ENCODE measurements at regions not wholly inside any gene's neighbourhood (a gene's known extent, or its start where the extent isn't known, plus 50 kb on each side); places are given as distances from the start of the nearest gene placed in this dataset.

- DNase-seq, result no peak
Observed at GRCh38 chr5:34570143-34570542, 86.0 kb upstream of the RAI14 start.

GRCh38 chr5:34570721-34571676, 85.1 kb upstream of the RAI14 start:
- DNase-seq, result no peak

GRCh38 chr5:34571677-34572041, 84.5 kb upstream of the RAI14 start:
- no peak for DNase-seq

- no peak for DNase-seq
Observed at GRCh38 chr5:34574936-34575467, 81.1 kb upstream of the RAI14 start.

GRCh38 chr5:34576891-34577666, 79.0 kb upstream of the RAI14 start:
- no peak for DNase-seq

- DNase-seq, result no peak
Observed at GRCh38 chr5:34578962-34579361, 77.2 kb upstream of the RAI14 start.

- DNase-seq, result no peak
Observed at GRCh38 chr5:34580983-34581382, 75.1 kb upstream of the RAI14 start.

GRCh38 chr5:34582371-34582770, 73.8 kb upstream of the RAI14 start:
- DNase-seq, result no peak

GRCh38 chr5:34583167-34583566, 73.0 kb upstream of the RAI14 start:
- no peak for DNase-seq

- DNase-seq, result peak; percentile 8
Observed at GRCh38 chr5:34584165-34584564, 72.0 kb upstream of the RAI14 start.

- DNase-seq, result no peak
Observed at GRCh38 chr5:34585601-34586104, 70.5 kb upstream of the RAI14 start.

- no peak for DNase-seq
Observed at GRCh38 chr5:34586117-34586885, 69.8 kb upstream of the RAI14 start.

GRCh38 chr5:34587355-34588241, 68.5 kb upstream of the RAI14 start:
- no peak for DNase-seq

GRCh38 chr5:34589832-34590231, 66.3 kb upstream of the RAI14 start:
- DNase-seq, result no peak

- no peak for DNase-seq
Observed at GRCh38 chr5:34591723-34592122, 64.4 kb upstream of the RAI14 start.

- no peak for DNase-seq
Observed at GRCh38 chr5:34597034-34598027, 58.8 kb upstream of the RAI14 start.

GRCh38 chr5:34598177-34598794, 57.8 kb upstream of the RAI14 start:
- DNase-seq, result no peak

- no peak for DNase-seq
Observed at GRCh38 chr5:34599471-34600117, 56.5 kb upstream of the RAI14 start.

- DNase-seq, result no peak
Observed at GRCh38 chr5:34600118-34600493, 56.0 kb upstream of the RAI14 start.

Data from NCI-H1092 treated with DMSO at 0.1 percent for 48 hours (cell line).